Sigmoid colon (tissue), 4 donors: ENCODE measurements at regions not wholly inside any gene's neighbourhood (a gene's known extent, or its start where the extent isn't known, plus 50 kb on each side); places are given as distances from the start of the nearest gene placed in this dataset.

Experiments used
- CTCF ChIP-seq, 4 experiments: fragments of 450-650 bp in 3 of 4; fragments of 200-600 bp in 1 of 4; IDR thresholded peaks; one replicate each; pipeline ENCODE4 v1.5.1; 2016 to 2019; ENCODE audit warnings: antibody characterized with exemption in 4 of 4, mild to moderate bottlenecking in 3 of 4, moderate library complexity in 2 of 4
- EP300 ChIP-seq, 4 donors: sonication (generic); formaldehyde crosslinking; IDR thresholded peaks; one replicate each; pipeline ENCODE4 v1.6.1; 2017; ENCODE audit warnings: antibody characterized with exemption in 4 of 4
- POLR2A ChIP-seq, 2 donors: fragments of 450-650 bp; IDR thresholded peaks; one replicate each; pipeline ENCODE4 v1.6.1; 2016; ENCODE audit warnings: antibody characterized with exemption in 2 of 2, mild to moderate bottlenecking in 2 of 2, moderate library complexity in 2 of 2
- POLR2AphosphoS5 ChIP-seq, 4 donors: sonication (generic); formaldehyde crosslinking; IDR thresholded peaks; one replicate each; pipeline ENCODE4 v1.6.1; 2017; ENCODE audit warnings: antibody characterized with exemption in 4 of 4

GRCh38 chr15:38029736-38030135 is 95.3 kb downstream of the TMCO5A start:
- TF ChIP-seq CTCF (IDR thresholded peaks at IDR 0.05) = no peak
- TF ChIP-seq EP300 (IDR thresholded peaks at IDR 0.05) = no peak
- no peak for TF ChIP-seq POLR2AphosphoS5 (IDR thresholded peaks at IDR 0.05)
- TF ChIP-seq POLR2A (IDR thresholded peaks at IDR 0.05) = no peak
